Hematopoietic multipotent progenitor cell (in vitro differentiated cells): ENCODE measurements at regions not wholly inside any gene's neighbourhood (a gene's known extent, or its start where the extent isn't known, plus 50 kb on each side); places are given as distances from the start of the nearest gene placed in this dataset.

Source experiments
- DNase-seq, 3 donors: peaks; one replicate each; pipeline ENCODE4 v3.0.0-alpha.2; 2011 to 2015; ENCODE audit warnings: low read depth in 2 of 3, low spot score in 2 of 3

DNA sequence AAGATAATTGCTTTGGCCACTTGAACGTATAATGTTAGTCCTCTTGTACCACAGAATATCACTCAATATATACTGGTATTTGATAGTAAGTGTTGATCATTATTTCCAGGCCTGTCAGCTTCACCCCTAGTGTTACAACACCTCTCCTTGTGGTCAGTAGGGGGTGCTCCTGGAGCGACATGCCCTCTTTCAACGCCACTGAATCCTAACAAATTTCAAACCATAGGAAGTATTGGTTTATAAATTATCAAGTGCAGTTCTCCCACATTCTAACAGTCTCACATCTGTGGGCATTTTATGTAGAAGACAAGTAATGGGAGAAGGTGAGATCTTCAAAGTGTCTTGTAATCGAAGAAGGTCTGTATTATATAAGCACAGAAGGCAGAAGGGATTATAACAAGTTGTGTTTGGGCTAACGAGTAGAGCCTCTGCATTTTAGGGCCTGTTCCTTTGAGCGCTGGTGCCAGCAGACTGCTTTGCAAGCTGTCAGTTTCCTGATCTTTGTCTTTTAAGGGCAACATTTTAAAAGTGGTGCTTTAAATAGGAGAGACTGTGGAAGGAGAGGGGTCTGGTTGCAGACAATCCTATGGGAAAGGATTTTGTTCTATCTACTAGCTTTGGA is 57.1 kb upstream of the CEP162 start:
- DNase-seq, result no peak

DNA sequence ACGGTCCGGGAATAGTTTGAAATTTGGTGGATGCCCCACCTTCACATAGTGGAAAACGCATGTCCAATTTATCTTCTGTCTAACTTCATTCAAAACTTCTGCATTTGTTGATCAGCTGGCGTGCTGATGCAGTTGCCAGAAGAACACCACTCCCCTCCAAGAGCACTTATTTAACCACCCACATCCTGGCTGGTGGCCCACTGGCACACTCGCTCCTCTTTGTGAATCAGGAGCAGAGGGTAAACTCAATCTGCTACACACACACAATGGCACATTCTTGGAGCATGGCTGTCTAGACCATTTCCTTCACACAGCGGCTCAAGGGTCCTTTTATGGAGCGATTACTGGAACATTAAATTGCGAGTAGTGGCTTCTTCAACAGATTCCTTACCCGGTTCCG is 55.1 kb upstream of the CEP162 start:
- DNase-seq, result no peak

DNA sequence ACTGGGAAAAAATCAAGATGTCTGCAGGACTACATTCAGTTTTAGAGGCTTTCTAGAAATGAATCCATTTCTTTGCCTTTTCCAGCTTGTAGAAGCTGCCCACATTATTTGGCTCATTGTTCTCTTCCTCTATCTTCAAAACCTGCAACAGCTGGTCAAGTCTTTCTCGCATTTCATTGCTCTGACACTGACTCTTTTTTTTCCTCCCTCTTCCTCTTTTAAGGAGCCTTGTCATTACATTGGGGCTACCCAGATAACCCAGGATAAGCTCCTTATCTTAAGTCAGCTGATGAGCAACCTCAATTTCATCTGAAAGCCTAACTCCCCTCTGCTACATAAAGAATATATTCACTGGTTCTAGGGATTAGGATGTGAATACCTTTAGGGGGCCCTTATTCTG is 53.2 kb upstream of the CEP162 start:
- no peak for DNase-seq

DNA sequence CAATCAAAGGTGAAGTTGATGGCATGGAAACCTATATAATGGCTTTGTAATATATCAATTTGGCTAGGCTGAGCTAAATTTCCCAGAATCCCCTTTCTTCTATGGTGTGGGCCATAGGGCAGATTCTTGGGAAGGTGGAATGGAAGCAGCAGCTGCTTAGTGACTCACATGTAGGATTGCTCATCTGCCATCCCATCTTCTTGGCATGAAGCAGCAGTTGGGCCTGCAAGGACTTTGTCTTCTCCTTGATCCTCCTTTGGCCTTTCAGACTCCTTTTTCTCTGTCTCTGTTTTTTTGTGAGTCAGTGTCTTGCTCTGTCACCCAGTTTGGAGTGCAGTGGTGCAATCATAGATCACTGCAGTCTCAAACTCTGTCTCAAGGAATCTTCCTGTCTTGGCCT is 52.6 kb upstream of the CEP162 start:
- no peak for DNase-seq

DNA sequence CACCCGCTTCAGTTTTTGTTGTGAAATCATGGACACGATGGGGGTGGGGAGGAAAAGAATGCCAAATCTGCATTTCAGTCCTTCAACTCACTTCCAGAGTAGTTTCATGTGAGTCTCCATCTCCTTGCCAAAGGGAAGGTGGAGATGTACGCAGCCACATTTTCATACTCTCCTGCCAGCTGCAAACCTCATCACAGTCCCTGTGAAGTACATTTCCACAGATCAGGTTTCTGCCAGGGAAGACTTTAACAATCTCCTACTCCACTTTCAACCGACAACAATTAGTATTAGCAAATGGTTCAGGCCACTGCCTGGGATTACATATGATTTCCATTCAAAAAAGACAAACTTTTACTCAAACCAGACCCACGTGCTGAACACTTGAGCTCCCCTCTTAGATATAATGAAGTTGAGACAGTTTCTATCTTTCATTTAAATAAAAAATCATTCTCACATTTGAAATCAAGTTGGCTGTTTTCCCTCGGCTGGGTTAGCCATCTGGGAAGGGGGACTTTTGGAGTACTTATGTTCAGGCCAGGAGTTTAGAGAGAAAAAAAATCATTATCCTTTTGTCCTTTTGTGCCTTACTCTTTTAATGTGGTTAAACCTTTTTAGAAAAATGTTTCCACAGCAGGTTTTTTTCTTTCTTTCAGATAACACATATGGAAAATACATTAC is 51.0 kb upstream of the CEP162 start:
- DNase-seq, result no peak
